GM23248 (cell line): ENCODE measurements at regions not wholly inside any gene's neighbourhood (a gene's known extent, or its start where the extent isn't known, plus 50 kb on each side); places are given as distances from the start of the nearest gene placed in this dataset.

Experiments used
- DNase-seq: peaks from one replicate; pipeline ENCODE4 v3.0.0-alpha.2; 2015
- H2AFZ ChIP-seq: fragments of 200-600 bp; sonication (generic); 2 replicates; pipeline ENCODE4 v1.6.1; 2016; ENCODE audit warnings: antibody characterized with exemption
- H3F3A ChIP-seq: fragments of 200-600 bp; sonication (generic); 2 replicates; pipeline ENCODE4 v1.6.1; 2016; ENCODE audit warnings: mild to moderate bottlenecking, antibody characterized with exemption, mixed run types; ENCODE audit not compliant: insufficient read depth
- H3K27ac ChIP-seq: fragments of 200-600 bp; sonication (generic); 2 replicates; pipeline ENCODE4 v1.5.1; 2016; ENCODE audit warnings: mild to moderate bottlenecking
- H3K27me3 ChIP-seq: fragments of 200-600 bp; sonication (generic); replicated peaks from 2 replicates; pipeline ENCODE4 v1.6.1; 2016; ENCODE audit warnings: mild to moderate bottlenecking; ENCODE audit not compliant: insufficient read depth
- H3K36me3 ChIP-seq: fragments of 200-600 bp; sonication (generic); 2 replicates; pipeline ENCODE4 v1.6.1; 2016; ENCODE audit warnings: low read depth, mild to moderate bottlenecking
- H3K4me1 ChIP-seq: fragments of 200-600 bp; sonication (generic); 2 replicates; pipeline ENCODE4 v1.6.1; 2016; ENCODE audit warnings: mild to moderate bottlenecking; ENCODE audit not compliant: insufficient read depth
- H3K4me2 ChIP-seq: fragments of 200-600 bp; sonication (generic); one replicate; pipeline ENCODE4 v1.6.1; 2016; ENCODE audit warnings: mild to moderate bottlenecking; ENCODE audit not compliant: unreplicated experiment
- H3K4me3 ChIP-seq: fragments of 200-600 bp; sonication (generic); 2 replicates; pipeline ENCODE4 v1.5.1; 2016; ENCODE audit warnings: mild to moderate bottlenecking
- H3K79me2 ChIP-seq: fragments of 200-600 bp; sonication (generic); 2 replicates; pipeline ENCODE4 v1.6.1; 2016; ENCODE audit warnings: mild to moderate bottlenecking; ENCODE audit not compliant: insufficient read depth
- H3K9ac ChIP-seq: fragments of 200-600 bp; sonication (generic); 2 replicates; pipeline ENCODE4 v1.6.1; 2016; ENCODE audit warnings: mild to moderate bottlenecking
- H3K9me2 ChIP-seq: fragments of 200-600 bp; sonication (generic); 2 replicates; pipeline ENCODE4 v1.6.1; 2016; ENCODE audit warnings: mixed run types, mild to moderate bottlenecking, moderate library complexity; ENCODE audit not compliant: insufficient read depth
- H3K9me3 ChIP-seq: fragments of 200-600 bp; sonication (generic); one replicate; pipeline ENCODE4 v1.6.1; 2017; ENCODE audit warnings: low read depth
- H4K20me1 ChIP-seq: fragments of 200-600 bp; sonication (generic); 2 replicates; pipeline ENCODE4 v1.6.0; 2016; ENCODE audit not compliant: insufficient read depth
- EZH2 ChIP-seq: fragments of 200-600 bp; sonication (generic); IDR thresholded peaks from 2 replicates; pipeline ENCODE4 v1.6.1; 2018; ENCODE audit warnings: antibody characterized with exemption, mild to moderate bottlenecking; ENCODE audit not compliant: insufficient read depth, poor library complexity, severe bottlenecking
- EZH2phosphoT487 ChIP-seq: fragments of 200-600 bp; sonication (generic); IDR thresholded peaks from 2 replicates; pipeline ENCODE4 v1.6.1; 2018; ENCODE audit warnings: antibody characterized with exemption, moderate library complexity, mild to moderate bottlenecking, low read depth; ENCODE audit not compliant: insufficient read depth
- WGBS, 2 experiments: methylation state at CpG; one replicate each; pipeline ENCODE4 v1.1.6; 2015 to 2017; ENCODE audit warnings: low lambda C conversion rate in 2 of 2, low coverage in 1 of 2; ENCODE audit errors: missing lambda C conversion rate in 2 of 2; 5-methylcytosine and 5-hydroxymethylcytosine counted together
- in situ Hi-C: fragments of 300-500 bp; cut with MboI; formaldehyde crosslinking; loops from 2 replicates; pipeline ENCODE4 v1.15.0; 2020

DNA sequence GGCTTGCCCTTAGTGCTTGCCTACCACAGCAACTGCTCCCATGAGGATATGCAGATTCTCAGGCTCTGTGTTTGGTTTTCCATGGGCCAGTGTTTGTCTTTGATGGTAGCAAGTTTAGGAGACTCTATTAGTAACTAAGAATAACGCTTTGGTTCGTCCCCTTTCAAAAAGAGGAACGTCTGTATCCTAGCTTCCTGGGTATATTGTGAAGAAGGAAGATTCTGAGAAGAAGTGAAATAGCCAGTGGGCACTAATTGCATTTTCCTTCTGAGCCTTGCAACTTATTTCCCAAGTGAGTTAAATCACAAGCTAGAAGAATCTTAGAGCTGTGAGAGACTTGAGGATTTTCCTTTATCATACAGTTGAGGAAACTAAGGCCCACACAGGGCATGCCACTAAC, 376.8 kb downstream of the PIK3R1 start:
- Histone ChIP-seq H4K20me1 (no peaks in the 10 kb centered on the region), H3K9me2 (no peaks in the 10 kb centered on the region), H3K9me3 (no peaks in the 10 kb centered on the region), H3K4me2 (no peak overlapping the region), H3K4me3 (no peak overlapping the region), H3K27me3 (no peaks in the 10 kb centered on the region), H2AFZ (no peak overlapping the region), H3K27ac (no peak overlapping the region), H3K4me1 (peaks cover 3% of the 10 kb centered on the region), H3K36me3 (no peaks in the 10 kb centered on the region), H3K79me2 (no peaks in the 10 kb centered on the region), H3K9ac (no peak overlapping the region), H3F3A (peaks cover 6% of the 10 kb centered on the region)
- no peak for DNase-seq
- in situ Hi-C loops, result no loop called here
- WGBS, 2 experiments, result 93 to 95% methylated on average over 3 of the region's 3 CpGs
- TF ChIP-seq EZH2, result no peak
- TF ChIP-seq EZH2phosphoT487, result no peak

- H2AFZ ChIP-seq, result no peak overlapping the region
- DNase-seq, result no peak
- WGBS, 2 experiments, result 68 to 72% methylated on average over 5 of the region's 5 CpGs
- TF ChIP-seq EZH2 (no peak), EZH2phosphoT487 (no peak)
- H3K4me1 ChIP-seq, result no peaks in the 10 kb centered on the region
- no peak overlapping the region for H3K4me3 ChIP-seq
- in situ Hi-C loops, result no loop called here
- no peak overlapping the region for H3K9ac ChIP-seq
- H4K20me1 ChIP-seq, result no peaks in the 10 kb centered on the region
- H3K27ac ChIP-seq, result no peak overlapping the region
- H3K27me3 ChIP-seq, result no peaks in the 10 kb centered on the region
- H3K9me3 ChIP-seq, result no peaks in the 10 kb centered on the region
- H3F3A ChIP-seq, result no peaks in the 10 kb centered on the region
- H3K9me2 ChIP-seq, result no peaks in the 10 kb centered on the region
- no peaks in the 10 kb centered on the region for H3K36me3 ChIP-seq
- no peak overlapping the region for H3K4me2 ChIP-seq
- no peaks in the 10 kb centered on the region for H3K79me2 ChIP-seq
Measured at GRCh38 chr5:68593211-68593671, 377.7 kb downstream of the PIK3R1 start.

- no peaks in the 10 kb centered on the region for H3K36me3 ChIP-seq
- 36 to 53% methylated on average over 1 of the region's 1 CpG for WGBS, 2 experiments
- no peak overlapping the region for H3K27ac ChIP-seq
- no peak overlapping the region for H3K4me2 ChIP-seq
- no peaks in the 10 kb centered on the region for H4K20me1 ChIP-seq
- H3K27me3 ChIP-seq, result no peaks in the 10 kb centered on the region
- no peaks in the 10 kb centered on the region for H3K4me1 ChIP-seq
- no peak for DNase-seq
- no peaks in the 10 kb centered on the region for H3K9me2 ChIP-seq
- no peak overlapping the region for H3K4me3 ChIP-seq
- no peaks in the 10 kb centered on the region for H3K79me2 ChIP-seq
- H3K9ac ChIP-seq, result no peak overlapping the region
- in situ Hi-C loops, result no loop called here
- H3K9me3 ChIP-seq, result no peaks in the 10 kb centered on the region
- TF ChIP-seq EZH2, result no peak
- TF ChIP-seq EZH2phosphoT487, result no peak
- H2AFZ ChIP-seq, result no peak overlapping the region
- no peaks in the 10 kb centered on the region for H3F3A ChIP-seq
Measured at GRCh38 chr5:68612972-68613371, 397.4 kb downstream of the PIK3R1 start.

DNA sequence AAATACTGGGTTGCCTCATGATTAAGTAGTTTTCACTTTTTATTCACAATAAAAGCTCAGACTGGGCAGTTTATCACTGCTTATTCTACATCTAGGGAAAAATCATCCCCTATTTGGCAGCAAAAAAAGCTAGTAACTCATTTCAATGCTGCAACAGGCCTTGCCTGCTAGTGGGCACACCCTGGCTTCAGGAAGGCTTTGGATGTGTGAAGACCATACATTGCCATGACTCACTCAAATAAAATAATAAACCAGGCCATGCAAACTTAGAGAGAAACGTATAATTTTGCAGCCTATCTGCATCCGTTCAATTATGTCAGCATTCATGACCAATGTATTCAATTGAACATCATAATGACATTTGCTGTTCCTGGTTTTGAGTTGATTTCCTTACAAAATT, 402.9 kb downstream of the PIK3R1 start:
- in situ Hi-C loops, result no loop called here
- Histone ChIP-seq H3K9ac (no peak overlapping the region), H3K4me1 (no peaks in the 10 kb centered on the region), H2AFZ (no peak overlapping the region), H3K4me2 (no peak overlapping the region), H3K9me2 (no peaks in the 10 kb centered on the region), H3K79me2 (no peaks in the 10 kb centered on the region), H3K27me3 (no peaks in the 10 kb centered on the region), H4K20me1 (no peaks in the 10 kb centered on the region), H3K4me3 (no peak overlapping the region), H3K36me3 (no peaks in the 10 kb centered on the region), H3F3A (no peaks in the 10 kb centered on the region), H3K27ac (no peak overlapping the region), H3K9me3 (no peaks in the 10 kb centered on the region)
- WGBS, 2 experiments, result 59 to 71% methylated on average over 2 of the region's 2 CpGs
- TF ChIP-seq EZH2 (no peak), EZH2phosphoT487 (no peak)
- DNase-seq, result no peak

- DNase-seq, result no peak
- H4K20me1 ChIP-seq, result no peaks in the 10 kb centered on the region
- no peaks in the 10 kb centered on the region for H3K4me1 ChIP-seq
- H3K79me2 ChIP-seq, result no peaks in the 10 kb centered on the region
- no peaks in the 10 kb centered on the region for H3K9me3 ChIP-seq
- no peaks in the 10 kb centered on the region for H3K9me2 ChIP-seq
- no peak overlapping the region for H3K4me3 ChIP-seq
- no peak overlapping the region for H3K27ac ChIP-seq
- 86 to 88% methylated on average over 7 of the region's 7 CpGs for WGBS, 2 experiments
- TF ChIP-seq EZH2 (no peak), EZH2phosphoT487 (no peak)
- no peak overlapping the region for H3K9ac ChIP-seq
- H3K36me3 ChIP-seq, result no peaks in the 10 kb centered on the region
- H3K27me3 ChIP-seq, result no peaks in the 10 kb centered on the region
- in situ Hi-C loops, result no loop called here
- no peaks in the 10 kb centered on the region for H3F3A ChIP-seq
- H3K4me2 ChIP-seq, result no peak overlapping the region
- H2AFZ ChIP-seq, result no peak overlapping the region
Measured at GRCh38 chr5:68627001-68627400, 411.4 kb downstream of the PIK3R1 start.
